GM21576 (cell line): ENCODE measurements at regions not wholly inside any gene's neighbourhood (a gene's known extent, or its start where the extent isn't known, plus 50 kb on each side); places are given as distances from the start of the nearest gene placed in this dataset.
"Not testable (repeated sequence)": the region's sequence is repeated elsewhere in the genome, so short reads cannot be mapped to it uniquely, and the experiment has no call there.

Source experiments
- ATAC-seq: cut with Tn5 transposase; IDR thresholded peaks from one replicate; pipeline ENCODE4 v1.9.1; 2021; ENCODE audit warnings: mild to moderate bottlenecking, moderate library complexity; ENCODE audit not compliant: unreplicated experiment

- no peak for ATAC-seq
Observed at GRCh38 chr2:194491409-194492115, 1165.5 kb upstream of the SLC39A10 start.

DNA sequence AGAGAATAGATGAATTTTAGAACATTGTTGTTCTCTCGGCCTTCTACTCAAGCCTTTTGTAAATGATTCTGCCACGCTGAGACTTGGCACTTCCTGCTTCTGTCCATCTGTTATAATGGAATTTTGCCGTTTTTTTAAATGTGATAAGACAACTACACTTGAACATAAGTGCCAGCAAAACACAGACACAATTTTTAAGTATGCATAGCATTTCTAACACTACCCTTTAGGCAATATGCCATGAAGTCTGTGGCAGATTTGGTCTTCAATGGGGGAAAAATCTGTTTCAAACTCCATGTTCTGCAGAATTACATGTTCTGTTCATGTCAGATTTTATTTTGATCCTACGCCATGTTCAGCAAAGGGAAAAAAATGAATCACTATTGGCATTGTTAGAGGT, 1170.7 kb upstream of the SLC39A10 start:
- no peak for ATAC-seq

DNA sequence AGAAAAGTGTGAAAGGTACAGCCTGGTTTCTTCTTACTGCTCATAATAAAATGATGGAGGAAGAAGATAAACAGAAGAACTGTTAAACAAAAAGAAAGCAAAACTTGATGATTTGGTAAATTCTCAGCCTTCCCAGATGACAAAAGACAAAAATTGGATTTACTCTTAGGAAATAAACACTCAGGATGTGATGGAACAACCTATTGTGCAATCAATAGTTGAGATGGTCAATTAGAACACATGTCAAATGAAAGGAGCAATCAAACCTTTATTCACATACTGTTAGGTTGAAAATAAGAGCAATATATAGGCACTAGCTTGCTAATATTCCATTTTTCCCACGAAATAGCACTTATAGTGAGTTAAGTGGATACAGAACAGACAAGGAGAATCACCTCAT, 1174.0 kb upstream of the SLC39A10 start:
- no peak for ATAC-seq

- ATAC-seq, result no peak
Observed at GRCh38 chr2:194465641-194466040, 1191.4 kb upstream of the SLC39A10 start.

- ATAC-seq, result no peak
Observed at GRCh38 chr2:194464964-194465638, 1191.9 kb upstream of the SLC39A10 start.

DNA sequence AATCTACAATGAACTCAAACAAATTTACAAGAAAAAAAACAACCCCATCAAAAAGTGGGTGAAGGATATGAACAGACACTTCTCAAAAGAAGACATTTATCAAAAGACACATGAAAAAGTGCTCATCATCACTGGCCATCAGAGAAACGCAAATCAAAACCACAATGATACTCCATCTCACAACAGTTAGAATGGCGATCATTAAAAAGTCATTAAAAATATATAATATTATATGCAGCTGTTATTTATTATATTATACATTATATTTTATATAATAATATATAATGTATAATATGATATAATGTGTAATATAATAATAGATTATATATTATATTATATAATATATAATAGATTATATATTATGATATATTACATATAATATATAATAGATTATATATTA, 1194.1 kb upstream of the SLC39A10 start:
- ATAC-seq, result not testable (repeated sequence)

GRCh38 chr2:194455358-194455757, 1201.7 kb upstream of the SLC39A10 start:
- no peak for ATAC-seq

GRCh38 chr2:194452504-194452903, 1204.5 kb upstream of the SLC39A10 start:
- ATAC-seq, result no peak

DNA sequence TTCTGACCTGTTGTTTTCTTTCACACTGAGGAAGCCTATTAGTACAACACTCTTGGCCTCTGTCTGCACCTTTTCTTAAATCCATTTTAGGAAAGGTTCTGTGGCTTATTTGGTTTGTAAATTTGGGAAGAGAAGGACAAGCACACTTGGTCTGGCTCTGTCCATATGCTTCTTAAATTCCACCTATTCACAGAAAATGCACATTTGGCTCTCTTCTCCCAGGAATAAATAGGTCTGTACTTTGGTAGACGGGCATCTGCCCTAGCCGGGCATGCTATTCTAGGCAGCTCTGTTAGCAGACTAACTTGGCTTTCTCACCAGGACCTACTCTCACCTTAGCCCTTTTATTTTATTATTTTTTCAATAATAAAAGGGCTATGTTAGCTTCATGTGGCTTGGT, 1211.8 kb upstream of the SLC39A10 start:
- ATAC-seq, result no peak

- ATAC-seq, result no peak
Observed at GRCh38 chr2:194443926-194444325, 1213.1 kb upstream of the SLC39A10 start.

DNA sequence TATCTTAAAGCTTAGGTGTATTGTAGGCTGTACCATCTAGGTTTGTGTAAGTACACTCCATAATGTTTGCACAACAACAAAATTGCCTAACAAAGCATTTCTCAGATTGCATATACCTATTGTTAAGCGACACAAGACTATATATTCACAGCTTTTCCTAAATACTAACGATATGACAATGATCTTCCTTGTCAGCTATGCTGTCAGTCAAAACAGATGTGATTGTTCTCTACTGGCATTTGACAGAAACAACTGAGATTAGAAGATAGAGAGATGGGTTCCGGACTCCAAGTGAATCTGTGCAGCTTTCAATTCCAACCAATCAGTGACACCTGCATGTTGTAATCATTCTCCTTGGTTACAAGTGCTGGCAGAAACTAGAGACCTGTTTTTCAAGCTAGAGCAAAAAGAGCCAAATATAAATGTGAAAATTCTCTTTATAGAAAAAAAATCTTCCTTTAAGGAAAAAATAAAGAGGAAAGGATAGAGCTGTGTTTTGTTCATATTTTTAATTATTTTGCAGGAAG, 1232.3 kb upstream of the SLC39A10 start:
- ATAC-seq, result no peak

GRCh38 chr2:194411221-194411620, 1245.8 kb upstream of the SLC39A10 start:
- ATAC-seq, result no peak

GRCh38 chr2:194395818-194396217, 1261.2 kb upstream of the SLC39A10 start:
- no peak for ATAC-seq

- ATAC-seq, result no peak
Observed at GRCh38 chr2:194385376-194385775, 1271.7 kb upstream of the SLC39A10 start.

GRCh38 chr2:194383401-194383800, 1273.6 kb upstream of the SLC39A10 start:
- ATAC-seq, result no peak

DNA sequence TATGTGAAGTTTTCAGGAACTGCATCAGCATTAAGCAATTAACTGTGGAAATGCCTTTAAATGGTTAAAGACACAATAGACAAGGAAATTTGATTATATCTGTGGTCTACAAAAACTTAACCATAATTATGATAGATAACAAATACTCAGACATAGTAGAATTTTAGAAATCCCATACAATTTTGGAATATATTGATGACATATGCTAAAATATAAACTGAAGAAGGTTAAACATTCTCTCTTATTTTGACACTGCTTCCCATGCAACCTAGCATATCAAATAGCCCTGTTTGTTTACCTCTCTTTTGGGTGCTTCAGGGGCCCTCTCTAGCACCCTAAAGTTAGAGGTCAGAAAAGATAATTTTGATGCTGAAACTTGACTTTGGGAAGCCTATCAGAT, 1274.8 kb upstream of the SLC39A10 start:
- ATAC-seq, result no peak

- no peak for ATAC-seq
Observed at GRCh38 chr2:194380011-194380410, 1277.0 kb upstream of the SLC39A10 start.

DNA sequence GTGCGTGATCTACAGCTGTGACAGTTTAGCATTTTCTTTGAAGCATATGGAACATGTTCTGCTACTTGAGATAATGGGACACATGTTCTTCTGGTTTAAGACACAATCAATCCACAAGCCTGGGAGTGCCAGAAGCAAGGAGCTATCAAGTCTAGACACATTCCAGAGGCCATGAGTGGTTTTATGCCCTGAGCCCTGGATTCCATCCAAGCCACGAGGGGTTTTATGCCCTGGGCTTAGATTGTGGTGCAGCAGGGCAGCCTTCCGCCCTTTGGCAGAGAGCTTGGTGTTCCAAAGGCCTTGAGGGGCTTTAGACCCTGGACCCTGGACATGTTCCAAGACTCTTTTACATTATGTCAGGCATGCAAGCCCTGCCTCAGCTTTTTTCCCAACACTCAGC, 1289.6 kb upstream of the SLC39A10 start:
- ATAC-seq, result not testable (repeated sequence)

DNA sequence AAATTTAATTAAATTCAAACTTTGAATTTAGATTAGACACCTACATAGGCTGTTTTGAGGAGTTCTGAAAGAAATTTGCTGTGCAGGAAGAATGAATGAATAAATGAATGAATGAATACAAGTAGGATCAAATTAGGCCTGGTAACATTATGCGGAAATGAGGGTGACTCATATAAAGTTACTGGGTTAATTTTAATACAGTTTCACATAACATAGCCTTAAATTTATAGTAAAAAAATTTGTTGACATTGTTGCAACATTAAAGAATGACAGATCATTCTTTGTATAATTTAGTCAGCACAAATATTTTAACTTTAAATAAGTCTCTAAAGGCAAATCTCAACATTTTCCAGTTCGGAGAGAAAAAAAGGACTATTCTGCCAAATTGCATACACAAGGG, 1293.1 kb upstream of the SLC39A10 start:
- no peak for ATAC-seq

DNA sequence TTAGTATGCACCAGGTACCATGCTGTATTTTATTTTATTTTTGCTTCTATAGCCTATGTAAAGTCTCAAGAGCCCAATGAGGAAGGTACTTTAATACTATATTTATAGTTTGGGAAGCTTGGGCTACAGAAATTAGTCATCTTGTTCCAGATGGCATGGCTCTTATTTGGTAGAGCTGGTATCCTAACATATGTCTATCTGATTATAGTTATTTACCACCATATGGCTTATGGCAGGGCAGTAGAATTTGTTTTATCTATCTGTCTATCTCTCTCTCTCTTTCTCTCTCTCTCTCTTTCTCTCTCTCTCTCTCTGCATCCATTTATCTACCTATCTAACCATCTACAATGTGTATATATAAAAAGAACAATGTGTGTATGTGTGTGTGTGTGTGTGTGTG, 1293.7 kb upstream of the SLC39A10 start:
- ATAC-seq, result no peak

- ATAC-seq, result no peak
Observed at GRCh38 chr2:194352505-194352904, 1304.5 kb upstream of the SLC39A10 start.

DNA sequence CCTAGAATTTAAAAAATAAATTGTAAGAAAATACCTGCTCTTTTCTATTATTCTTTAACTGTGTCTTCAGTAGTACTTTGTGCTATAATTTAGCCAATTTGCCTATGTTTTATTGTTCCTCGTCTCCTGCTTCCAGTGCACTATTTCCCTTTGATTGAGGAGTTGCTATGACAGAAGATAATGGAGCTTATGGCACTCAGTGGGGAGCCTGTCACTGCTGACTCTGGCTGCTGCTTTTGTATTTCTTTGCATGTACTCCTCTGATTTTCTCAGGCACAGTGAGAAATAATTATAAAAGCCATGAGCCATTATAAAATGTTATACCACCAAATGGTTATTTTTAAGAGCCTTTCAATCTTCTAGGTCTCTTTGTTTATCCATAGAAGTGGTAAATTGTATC, 1310.8 kb upstream of the SLC39A10 start:
- ATAC-seq, result no peak
